ENCODE measurements at regions not wholly inside any gene's neighbourhood (a gene's known extent, or its start where the extent isn't known, plus 50 kb on each side); places are given as distances from the start of the nearest gene placed in this dataset.
A peak's percentile ranks its signal among the peaks of the same experiment; 100 is the strongest.
"Not testable (repeated sequence)": the region's sequence is repeated elsewhere in the genome, so short reads cannot be mapped to it uniquely, and the experiment has no call there.

GRCh38 chr14:105765893-105766614 lies 239.7 kb downstream of the TMEM121 start:
- no peak for DNase-seq

- no peak for DNase-seq
These were observed 240.9 kb downstream of the TMEM121 start for GRCh38 chr14:105767315-105767714.

GRCh38 chr14:105768039-105768438 lies 241.7 kb downstream of the TMEM121 start:
- not testable (repeated sequence) for DNase-seq

- DNase-seq, result not testable (repeated sequence)
These were observed 242.8 kb downstream of the TMEM121 start for GRCh38 chr14:105769061-105769730.

GRCh38 chr14:105770619-105771216 lies 244.3 kb downstream of the TMEM121 start:
- DNase-seq, result not testable (repeated sequence)

- DNase-seq, result not testable (repeated sequence)
These were observed 245.2 kb downstream of the TMEM121 start for GRCh38 chr14:105771261-105772226.

- DNase-seq, result not testable (repeated sequence)
These were observed 246.4 kb downstream of the TMEM121 start for GRCh38 chr14:105772710-105773250.

GRCh38 chr14:105773584-105773983 lies 247.2 kb downstream of the TMEM121 start:
- no peak for DNase-seq

GRCh38 chr14:105774001-105774400 lies 247.6 kb downstream of the TMEM121 start:
- DNase-seq, result no peak

GRCh38 chr14:105774585-105775348 lies 248.4 kb downstream of the TMEM121 start:
- DNase-seq, result not testable (repeated sequence)

- DNase-seq, result not testable (repeated sequence)
These were observed 249.1 kb downstream of the TMEM121 start for GRCh38 chr14:105775349-105775923.

- not testable (repeated sequence) for DNase-seq
These were observed 249.7 kb downstream of the TMEM121 start for GRCh38 chr14:105776112-105776511.

GRCh38 chr14:105776924-105777323 lies 250.5 kb downstream of the TMEM121 start:
- no peak for DNase-seq

GRCh38 chr14:105783707-105784106 lies 257.3 kb downstream of the TMEM121 start:
- DNase-seq, result no peak

- DNase-seq, result no peak
These were observed 267.5 kb downstream of the TMEM121 start for GRCh38 chr14:105793836-105794235.

- no peak for DNase-seq
These were observed 271.2 kb downstream of the TMEM121 start for GRCh38 chr14:105797546-105797945.

- DNase-seq, result no peak
These were observed 279.3 kb downstream of the TMEM121 start for GRCh38 chr14:105805701-105806100.

- DNase-seq, result no peak
These were observed 280.2 kb downstream of the TMEM121 start for GRCh38 chr14:105806568-105806967.

GRCh38 chr14:105817971-105818711 lies 291.8 kb downstream of the TMEM121 start:
- DNase-seq, result peak; percentile 64

GRCh38 chr14:105818712-105819005 lies 292.3 kb downstream of the TMEM121 start:
- DNase-seq, result no peak

GRCh38 chr14:105830171-105830570 lies 303.8 kb downstream of the TMEM121 start:
- DNase-seq, result no peak

Data from GF-D8 (cell line).